ENCODE measurements at regions not wholly inside any gene's neighbourhood (a gene's known extent, or its start where the extent isn't known, plus 50 kb on each side); places are given as distances from the start of the nearest gene placed in this dataset.
"Not testable (repeated sequence)": the region's sequence is repeated elsewhere in the genome, so short reads cannot be mapped to it uniquely, and the experiment has no call there.

- no peak overlapping the region for H3K4me3 Mint-ChIP-seq (ENCODE audit: unreplicated experiment)
- H3K9me3 Mint-ChIP-seq (ENCODE audit: unreplicated experiment) = peaks cover 34% of the 10 kb centered on the region
- no peaks in the 10 kb centered on the region for H3K4me1 Mint-ChIP-seq (ENCODE audit: unreplicated experiment)
- DNase-seq (ENCODE audit: low spot score) = no peak
- peaks cover 36% of the 10 kb centered on the region for H3K27me3 Mint-ChIP-seq (ENCODE audit: unreplicated experiment)
- no peak for TF ChIP-seq CTCF (IDR thresholded peaks at IDR 0.05; ENCODE audit: unreplicated experiment)
- H3K36me3 Mint-ChIP-seq (ENCODE audit: low read depth, unreplicated experiment) = peaks cover 24% of the 10 kb centered on the region
- no peak overlapping the region for H3K27ac Mint-ChIP-seq (ENCODE audit: unreplicated experiment)
These were observed 109.7 kb downstream of the CRLF2 start for GRCh38 chrX:1102786-1103185.

GRCh38 chrX:1102221-1102620, 110.2 kb downstream of the CRLF2 start:
- Mint-ChIP-seq H3K36me3 (ENCODE audit: low read depth, unreplicated experiment) (peaks cover 28% of the 10 kb centered on the region), H3K27me3 (ENCODE audit: unreplicated experiment) (peaks cover 32% of the 10 kb centered on the region), H3K9me3 (ENCODE audit: unreplicated experiment) (peaks cover 37% of the 10 kb centered on the region)
- H3K4me1 Mint-ChIP-seq (ENCODE audit: unreplicated experiment); H3K27ac Mint-ChIP-seq (ENCODE audit: unreplicated experiment); H3K4me3 Mint-ChIP-seq (ENCODE audit: unreplicated experiment); DNase-seq (ENCODE audit: low spot score): not testable (repeated sequence)

- DNase-seq (ENCODE audit: low spot score) = no peak
- Mint-ChIP-seq H3K36me3 (ENCODE audit: low read depth, unreplicated experiment) (peaks cover 20% of the 10 kb centered on the region), H3K27me3 (ENCODE audit: unreplicated experiment) (peaks cover 17% of the 10 kb centered on the region), H3K4me1 (ENCODE audit: unreplicated experiment) (no peaks in the 10 kb centered on the region), H3K9me3 (ENCODE audit: unreplicated experiment) (peaks cover 40% of the 10 kb centered on the region), H3K27ac (ENCODE audit: unreplicated experiment) (no peak overlapping the region), H3K4me3 (ENCODE audit: unreplicated experiment) (no peak overlapping the region)
- no peak for TF ChIP-seq CTCF (IDR thresholded peaks at IDR 0.05; ENCODE audit: unreplicated experiment)
These were observed 113.2 kb downstream of the CRLF2 start for GRCh38 chrX:1099146-1099770.

DNA sequence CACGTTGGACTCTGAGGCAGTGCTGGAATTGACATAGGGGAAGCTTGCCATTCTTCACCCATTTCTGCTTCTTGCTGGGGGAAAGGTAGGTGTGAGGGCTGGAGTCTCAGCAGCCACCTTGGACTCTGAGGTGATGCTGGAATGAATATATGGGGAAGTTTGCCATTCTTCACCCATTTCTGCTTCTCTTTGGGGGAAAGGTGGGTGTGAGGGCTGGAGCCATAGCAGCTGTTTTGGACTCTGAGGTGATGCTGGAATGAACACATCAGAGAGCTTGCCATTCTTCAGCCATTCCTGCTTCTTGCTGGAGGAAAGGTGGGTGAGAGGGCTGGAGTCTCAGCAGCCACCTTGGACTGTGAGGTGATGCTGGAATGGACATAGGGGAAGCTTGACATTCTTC, 115.1 kb downstream of the CRLF2 start:
- Mint-ChIP-seq H3K9me3 (ENCODE audit: unreplicated experiment) (peaks cover 44% of the 10 kb centered on the region), H3K36me3 (ENCODE audit: low read depth, unreplicated experiment) (peaks cover 24% of the 10 kb centered on the region), H3K4me3 (ENCODE audit: unreplicated experiment) (no peak overlapping the region), H3K27ac (ENCODE audit: unreplicated experiment) (no peak overlapping the region), H3K4me1 (ENCODE audit: unreplicated experiment) (no peaks in the 10 kb centered on the region), H3K27me3 (ENCODE audit: unreplicated experiment) (peaks cover 15% of the 10 kb centered on the region)
- TF ChIP-seq CTCF (IDR thresholded peaks at IDR 0.05; ENCODE audit: unreplicated experiment) = no peak
- no peak for DNase-seq (ENCODE audit: low spot score)

GRCh38 chrX:1094566-1095333, 117.7 kb downstream of the CRLF2 start:
- H3K9me3 Mint-ChIP-seq (ENCODE audit: unreplicated experiment) = peaks cover 57% of the 10 kb centered on the region
- H3K27me3 Mint-ChIP-seq (ENCODE audit: unreplicated experiment) = peaks cover 9% of the 10 kb centered on the region
- H3K27ac Mint-ChIP-seq (ENCODE audit: unreplicated experiment) = no peak overlapping the region
- no peaks in the 10 kb centered on the region for H3K4me1 Mint-ChIP-seq (ENCODE audit: unreplicated experiment)
- TF ChIP-seq CTCF (IDR thresholded peaks at IDR 0.05; ENCODE audit: unreplicated experiment) = no peak
- peaks cover 18% of the 10 kb centered on the region for H3K36me3 Mint-ChIP-seq (ENCODE audit: low read depth, unreplicated experiment)
- no peak for DNase-seq (ENCODE audit: low spot score)
- H3K4me3 Mint-ChIP-seq (ENCODE audit: unreplicated experiment) = no peak overlapping the region

Data from endothelial cell (in vitro differentiated cells).